MM.1S (cell line): ENCODE measurements at regions not wholly inside any gene's neighbourhood (a gene's known extent, or its start where the extent isn't known, plus 50 kb on each side); places are given as distances from the start of the nearest gene placed in this dataset.
A peak's percentile ranks its signal among the peaks of the same experiment; 100 is the strongest.

ENCODE experiments used
- DNase-seq: peaks from one replicate; pipeline ENCODE4 v3.0.0-alpha.2; 2015
- H2AFZ ChIP-seq: fragments of 300-600 bp; sonication (generic); 2 replicates; pipeline ENCODE4 v1.6.0; 2016; ENCODE audit warnings: antibody characterized with exemption, low read length
- H3F3A ChIP-seq: fragments of 300-600 bp; sonication (generic); 2 replicates; pipeline ENCODE4 v1.6.1; 2016; ENCODE audit warnings: mild to moderate bottlenecking, antibody characterized with exemption, low read length, moderate library complexity, mixed read lengths; ENCODE audit not compliant: insufficient read depth
- H3K27ac ChIP-seq: fragments of 300-600 bp; sonication (generic); 2 replicates; pipeline ENCODE4 v1.5.1; 2016; ENCODE audit warnings: mild to moderate bottlenecking, low read length
- H3K27me3 ChIP-seq: fragments of 300-600 bp; sonication (generic); replicated peaks from 2 replicates; pipeline ENCODE4 v1.6.0; 2016; ENCODE audit warnings: low read length; ENCODE audit not compliant: insufficient read depth
- H3K36me3 ChIP-seq: fragments of 300-600 bp; sonication (generic); replicated peaks from 2 replicates; pipeline ENCODE4 v1.6.1; 2016; ENCODE audit warnings: mild to moderate bottlenecking, low read length, mixed read lengths; ENCODE audit not compliant: insufficient read depth
- H3K4me1 ChIP-seq: fragments of 300-600 bp; sonication (generic); 2 replicates; pipeline ENCODE4 v1.6.1; 2016; ENCODE audit warnings: low read length, mixed read lengths
- H3K4me2 ChIP-seq: fragments of 300-600 bp; sonication (generic); 2 replicates; pipeline ENCODE4 v1.6.0; 2016; ENCODE audit warnings: low read depth, low read length
- H3K4me3 ChIP-seq: fragments of 300-600 bp; sonication (generic); 2 replicates; pipeline ENCODE4 v1.5.1; 2016; ENCODE audit warnings: low read length, mixed read lengths
- H3K79me2 ChIP-seq: fragments of 300-600 bp; sonication (generic); 2 replicates; pipeline ENCODE4 v1.6.1; 2016; ENCODE audit warnings: mixed run types, low read length, mixed read lengths
- H3K9ac ChIP-seq: fragments of 300-600 bp; sonication (generic); 2 replicates; pipeline ENCODE4 v1.6.1; 2016; ENCODE audit warnings: low read length, mixed read lengths
- H3K9me2 ChIP-seq: fragments of 300-600 bp; sonication (generic); replicated peaks from 2 replicates; pipeline ENCODE4 v1.6.1; 2016; ENCODE audit warnings: mild to moderate bottlenecking, low read length, mixed read lengths; ENCODE audit not compliant: insufficient read depth
- H3K9me3 ChIP-seq: fragments of 300-600 bp; sonication (generic); replicated peaks from 2 replicates; pipeline ENCODE4 v1.6.1; 2016; ENCODE audit warnings: mild to moderate bottlenecking, low read length, mixed read lengths; ENCODE audit not compliant: insufficient read depth
- H4K20me1 ChIP-seq: fragments of 300-600 bp; sonication (generic); 2 replicates; pipeline ENCODE4 v1.6.1; 2016; ENCODE audit warnings: mild to moderate bottlenecking, low read length, moderate library complexity, mixed read lengths; ENCODE audit not compliant: insufficient read depth
- CTCF ChIP-seq: fragments of 300-600 bp; sonication (generic); IDR thresholded peaks from 2 replicates; pipeline ENCODE4 v1.5.1; 2016; ENCODE audit warnings: antibody characterized with exemption, low read length, mixed read lengths
- EZH2 ChIP-seq: fragments of 300-600 bp; sonication (generic); optimal IDR thresholded peaks from 2 replicates; pipeline ENCODE3; 2017; ENCODE audit warnings: low read depth, mild to moderate bottlenecking, antibody characterized with exemption, low read length, mixed read lengths
- EZH2phosphoT487 ChIP-seq: fragments of 300-600 bp; sonication (generic); IDR thresholded peaks from 2 replicates; pipeline ENCODE4 v1.6.1; 2018; ENCODE audit warnings: antibody characterized with exemption, low read length

GRCh38 chr4:103405415-103405814 lies 207.3 kb upstream of the CENPE start:
- Histone ChIP-seq H3K4me2 (peak overlapping the region; percentile 62), H3K9me2 (no peaks in the 10 kb centered on the region), H3K4me1 (peaks cover 27% of the 10 kb centered on the region), H3K27ac (peak overlapping the region; percentile 72), H3K4me3 (peak overlapping the region; percentile 29; the same call in 1 of the 2 replicates), H3K9me3 (no peaks in the 10 kb centered on the region), H3K9ac (peak overlapping the region; percentile 9; the same call in 1 of the 2 replicates), H2AFZ (peak overlapping the region; percentile 26), H3K27me3 (no peaks in the 10 kb centered on the region), H3K36me3 (no peaks in the 10 kb centered on the region), H4K20me1 (no peaks in the 10 kb centered on the region), H3K79me2 (no peaks in the 10 kb centered on the region), H3F3A (no peaks in the 10 kb centered on the region)
- peak; percentile 56 for DNase-seq
- TF ChIP-seq EZH2phosphoT487 = no peak

- Histone ChIP-seq H3K4me1 (peaks cover 31% of the 10 kb centered on the region), H2AFZ (no peak overlapping the region), H3K36me3 (no peaks in the 10 kb centered on the region), H3K9me3 (no peaks in the 10 kb centered on the region), H3K27me3 (no peaks in the 10 kb centered on the region), H3K9me2 (no peaks in the 10 kb centered on the region), H4K20me1 (no peaks in the 10 kb centered on the region), H3F3A (no peaks in the 10 kb centered on the region), H3K27ac (no peak overlapping the region), H3K79me2 (no peaks in the 10 kb centered on the region), H3K9ac (no peak overlapping the region), H3K4me2 (no peak overlapping the region), H3K4me3 (no peak overlapping the region)
- DNase-seq = no peak
- TF ChIP-seq EZH2 = no peak
- TF ChIP-seq CTCF = no peak
- TF ChIP-seq EZH2phosphoT487 = no peak
Measured at GRCh38 chr4:103403619-103404018, 205.5 kb upstream of the CENPE start.

- Histone ChIP-seq H3F3A (no peaks in the 10 kb centered on the region), H3K9me2 (no peaks in the 10 kb centered on the region), H3K4me3 (no peak overlapping the region), H3K9me3 (no peaks in the 10 kb centered on the region), H3K4me2 (no peak overlapping the region), H3K27ac (no peak overlapping the region), H3K79me2 (no peaks in the 10 kb centered on the region), H3K27me3 (no peaks in the 10 kb centered on the region), H3K36me3 (no peaks in the 10 kb centered on the region), H4K20me1 (no peaks in the 10 kb centered on the region), H3K4me1 (peaks cover 31% of the 10 kb centered on the region), H2AFZ (no peak overlapping the region), H3K9ac (no peak overlapping the region)
- no peak for DNase-seq
- TF ChIP-seq EZH2phosphoT487 (no peak), CTCF (no peak), EZH2 (no peak)
Measured at GRCh38 chr4:103402198-103402597, 204.1 kb upstream of the CENPE start.

- H3F3A ChIP-seq = no peaks in the 10 kb centered on the region
- DNase-seq = no peak
- H3K9me3 ChIP-seq = no peaks in the 10 kb centered on the region
- no peak overlapping the region for H2AFZ ChIP-seq
- H3K79me2 ChIP-seq = no peaks in the 10 kb centered on the region
- H3K27me3 ChIP-seq = no peaks in the 10 kb centered on the region
- no peaks in the 10 kb centered on the region for H3K9me2 ChIP-seq
- H3K4me1 ChIP-seq = peaks cover 17% of the 10 kb centered on the region
- H3K4me3 ChIP-seq = no peak overlapping the region
- no peaks in the 10 kb centered on the region for H3K36me3 ChIP-seq
- no peak overlapping the region for H3K27ac ChIP-seq
- no peak overlapping the region for H3K9ac ChIP-seq
- H3K4me2 ChIP-seq = no peak overlapping the region
- TF ChIP-seq EZH2phosphoT487 (no peak), EZH2 (no peak), CTCF (no peak)
- H4K20me1 ChIP-seq = no peaks in the 10 kb centered on the region
Measured at GRCh38 chr4:103400405-103400804, 202.3 kb upstream of the CENPE start.
